Panc1 (cell line): ENCODE measurements at regions not wholly inside any gene's neighbourhood (a gene's known extent, or its start where the extent isn't known, plus 50 kb on each side); places are given as distances from the start of the nearest gene placed in this dataset.

Experiments
- ATAC-seq: fragments of 200-7000 bp; cut with Tn5 transposase; 2 replicates; pipeline ENCODE4 v1.9.1; 2020; ENCODE audit warnings: mild to moderate bottlenecking, moderate library complexity
- BruUV-seq: library from RNA; stranded (reverse); fragments of 400-500 nt; replicated peaks from 2 replicates; lab custom pipeline; 2021; lab: Mats Ljungman, UMichigan
- CTCF ChIA-PET: fragments of 300-600 bp; sonication (Branson Sonifier 250); formaldehyde crosslinking; loops from one replicate; lab custom pipeline; 2022; ENCODE audit warnings: antibody characterized with exemption; lab: Charles Lee
- POLR2A ChIA-PET: fragments of 300-600 bp; sonication (Branson Sonifier 250); formaldehyde crosslinking; loops from one replicate; lab custom pipeline; 2022; ENCODE audit warnings: antibody characterized with exemption; lab: Charles Lee
- DNase-seq: peaks from one replicate; pipeline ENCODE4 v3.0.0-alpha.2; 2010; ENCODE audit warnings: low read depth, low spot score
- H3K27ac ChIP-seq: 2 replicates; pipeline ENCODE4 v1.5.1; 2011; ENCODE audit warnings: mild to moderate bottlenecking, low read length, inconsistent platforms
- H3K27me3 ChIP-seq: fragments of 200-500 bp; sonication (Bioruptor generic); 2 replicates; pipeline ENCODE4 v1.6.0; 2014; ENCODE audit warnings: low read length, inconsistent platforms; ENCODE audit not compliant: control insufficient read depth, insufficient read depth
- H3K36me3 ChIP-seq: fragments of 200-500 bp; sonication (Bioruptor generic); 2 replicates; pipeline ENCODE4 v1.5.1; 2014; ENCODE audit warnings: inconsistent platforms, mild to moderate bottlenecking, low read length, moderate library complexity; ENCODE audit not compliant: control insufficient read depth, insufficient read depth
- H3K4me1 ChIP-seq: 2 replicates; pipeline ENCODE4 v1.5.1; 2011; ENCODE audit warnings: inconsistent platforms, mild to moderate bottlenecking, low read length, moderate library complexity; ENCODE audit not compliant: control insufficient read depth, insufficient read depth
- H3K4me3 ChIP-seq, 2 experiments: 2 replicates each; pipeline ENCODE4 v1.5.1; 2011 to 2012; ENCODE audit warnings: low read depth in 2 of 2, low read length in 2 of 2, mild to moderate bottlenecking in 2 of 2, inconsistent platforms in 1 of 2, moderate library complexity in 1 of 2
- H3K9me3 ChIP-seq: fragments of 200-500 bp; sonication (Bioruptor generic); 2 replicates; pipeline ENCODE4 v1.5.1; 2014; ENCODE audit warnings: low read depth, mild to moderate bottlenecking, inconsistent platforms, low read length, moderate library complexity; ENCODE audit not compliant: control insufficient read depth, insufficient read depth
- CTCF ChIP-seq: fragments of 450-650 bp; IDR thresholded peaks from 2 replicates; pipeline ENCODE4 v1.5.1; 2017; ENCODE audit warnings: mild to moderate bottlenecking
- POLR2AphosphoS5 ChIP-seq: IDR thresholded peaks from 2 replicates; pipeline ENCODE4 v1.6.1; 2012; ENCODE audit warnings: mild to moderate bottlenecking, low read depth, low read length, moderate library complexity
- REST ChIP-seq, 2 experiments: IDR thresholded peaks; 2 replicates each; pipeline ENCODE4 v1.6.1; 2011 to 2012; ENCODE audit warnings: low read depth in 2 of 2, control low read depth in 1 of 2, low read length in 1 of 2, mild to moderate bottlenecking in 1 of 2, moderate library complexity in 1 of 2; ENCODE audit not compliant: insufficient read depth in 1 of 2
- SIN3A ChIP-seq: IDR thresholded peaks from 2 replicates; pipeline ENCODE4 v1.6.1; 2012; ENCODE audit warnings: low read depth, mild to moderate bottlenecking, low read length, moderate library complexity, borderline replicate concordance; ENCODE audit not compliant: insufficient read depth
- in situ Hi-C: cut with HindIII; loops from 2 replicates; pipeline ENCODE4 v1.10.0; 2016; ENCODE audit warnings: low sequenced_read_pairs, low pct_unique_long_range_greater_than_20kb
- intact Hi-C: fragments of 100-400 bp; cut with micrococcal nuclease; formaldehyde crosslinking; loops from one replicate; pipeline ENCODE4 v1.10.0; 2022; ENCODE audit not compliant: unreplicated experiment

GRCh38 chr21:24456358-24456757 is 1150.9 kb downstream of the MRPL39 start:
- no peaks in the 10 kb centered on the region for H3K36me3 ChIP-seq
- no peaks in the 10 kb centered on the region for H3K4me1 ChIP-seq
- in situ Hi-C loops = no loop called here
- H3K27ac ChIP-seq = no peak overlapping the region
- CTCF ChIA-PET = no interaction called here
- ATAC-seq = no peak
- no peaks in the 10 kb centered on the region for H3K9me3 ChIP-seq
- intact Hi-C loops = no loop called here
- BruUV-seq = no TSS peak
- no peak overlapping the region for H3K4me3 ChIP-seq
- POLR2A ChIA-PET = no interaction called here
- TF ChIP-seq CTCF (no peak), POLR2AphosphoS5 (no peak)
- no peak for DNase-seq
- H3K27me3 ChIP-seq = no peaks in the 10 kb centered on the region

- Histone ChIP-seq H3K36me3 (no peaks in the 10 kb centered on the region), H3K4me3 (no peak overlapping the region), H3K9me3 (no peaks in the 10 kb centered on the region), H3K27ac (no peak overlapping the region), H3K4me1 (no peaks in the 10 kb centered on the region), H3K27me3 (no peaks in the 10 kb centered on the region)
- CTCF ChIA-PET = no interaction called here
- no TSS peak for BruUV-seq
- DNase-seq (no peak), ATAC-seq (no peak)
- intact Hi-C loops = no loop called here
- POLR2A ChIA-PET = no interaction called here
- TF ChIP-seq REST (IDR thresholded peaks at IDR 0.05; ENCODE audit: insufficient read depth in 1 of 2, low read depth in 2 of 2, low read length in 1 of 2) (no peak), CTCF (no peak), SIN3A (no peak)
- in situ Hi-C loops = no loop called here
These were observed 1157.2 kb downstream of the MRPL39 start for GRCh38 chr21:24450119-24450518.

- ChIA-PET CTCF (no interaction called here), POLR2A (no interaction called here)
- Histone ChIP-seq H3K36me3 (no peaks in the 10 kb centered on the region), H3K4me1 (no peaks in the 10 kb centered on the region), H3K9me3 (no peaks in the 10 kb centered on the region), H3K4me3 (no peak overlapping the region), H3K27me3 (no peaks in the 10 kb centered on the region), H3K27ac (no peak overlapping the region)
- no TSS peak for BruUV-seq
- no peak for TF ChIP-seq CTCF
- TF ChIP-seq POLR2AphosphoS5 = no peak
- in situ Hi-C loops (no loop called here), intact Hi-C loops (no loop called here)
- no peak for ATAC-seq
- no peak for DNase-seq
These were observed 1161.8 kb downstream of the MRPL39 start for GRCh38 chr21:24445517-24445916.
